ENCODE measurements at regions not wholly inside any gene's neighbourhood (a gene's known extent, or its start where the extent isn't known, plus 50 kb on each side); places are given as distances from the start of the nearest gene placed in this dataset.

DNA sequence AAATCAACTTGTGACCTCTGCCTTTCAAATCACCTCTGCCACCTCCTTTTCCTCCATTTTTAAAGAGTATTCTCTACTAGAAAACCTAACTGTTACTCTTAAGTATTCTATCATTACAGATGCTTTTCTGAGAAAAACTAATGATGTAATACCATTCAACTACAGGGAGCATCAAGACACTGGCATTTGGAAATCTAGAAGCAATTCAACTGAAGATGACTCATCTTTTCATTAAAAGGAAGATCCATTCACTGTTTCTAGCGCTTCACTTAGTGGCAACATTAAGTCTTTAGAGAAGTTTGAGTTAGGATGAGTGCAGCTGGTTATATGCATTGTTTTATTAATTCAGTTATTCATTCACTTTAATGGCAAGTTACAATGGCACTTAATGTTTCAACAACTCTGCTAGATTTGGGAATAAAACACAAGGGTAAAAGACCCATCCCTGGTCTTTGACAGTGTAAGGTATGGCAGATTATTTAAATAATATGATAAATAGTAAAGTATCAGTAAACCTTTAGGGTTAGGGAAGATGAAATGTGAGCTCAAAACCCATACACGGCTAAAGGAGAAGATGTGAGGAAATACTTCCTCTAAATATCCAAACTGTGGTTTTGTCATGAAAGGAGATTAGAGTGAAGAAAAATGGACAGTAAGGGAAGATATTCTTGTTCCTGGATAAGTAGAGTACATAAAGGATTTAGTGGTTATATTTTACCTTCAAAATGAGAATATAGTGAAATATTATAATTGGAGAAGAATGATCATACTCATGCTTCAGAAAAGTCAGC, 61.7 kb downstream of the KCNJ2 start:
- peaks cover 2% of the 10 kb centered on the region for H3K27me3 Mint-ChIP-seq (ENCODE audit: low read depth)
- DNase-seq = no peak
- H3K9me3 Mint-ChIP-seq = peaks cover 6% of the 10 kb centered on the region
- intact Hi-C loops (cut with micrococcal nuclease) = no loop called here
- H3K27ac Mint-ChIP-seq = no peak overlapping the region
- CTCF ChIA-PET = no interaction called here
- no peaks in the 10 kb centered on the region for H3K4me1 Mint-ChIP-seq (ENCODE audit: low read depth)
- no peaks in the 10 kb centered on the region for H3K36me3 Mint-ChIP-seq (ENCODE audit: low read depth)
- H3K4me3 Mint-ChIP-seq = no peak overlapping the region

DNA sequence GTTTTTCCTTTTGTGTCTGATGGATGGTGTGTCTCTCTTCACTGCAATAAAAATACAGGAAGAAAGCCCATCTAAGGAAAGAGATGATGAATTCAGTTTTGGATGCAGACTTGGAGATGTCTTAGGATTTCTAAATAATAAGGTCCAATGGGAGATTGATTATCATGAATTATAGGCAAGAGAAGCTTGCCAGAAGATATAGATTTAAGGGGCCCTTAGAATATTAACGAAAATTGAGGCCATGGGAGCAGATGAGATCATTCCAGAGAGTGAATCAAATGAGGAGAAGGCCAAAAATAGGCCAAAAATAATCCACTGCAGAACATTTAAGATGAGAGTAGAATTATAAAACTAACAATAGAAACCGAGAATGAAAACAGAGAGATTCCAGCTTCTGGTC, 63.1 kb downstream of the KCNJ2 start:
- Mint-ChIP-seq H3K4me3 (no peak overlapping the region), H3K36me3 (ENCODE audit: low read depth) (no peaks in the 10 kb centered on the region), H3K27ac (no peak overlapping the region), H3K9me3 (peaks cover 6% of the 10 kb centered on the region), H3K4me1 (ENCODE audit: low read depth) (no peaks in the 10 kb centered on the region), H3K27me3 (ENCODE audit: low read depth) (peaks cover 2% of the 10 kb centered on the region)
- no peak for DNase-seq
- intact Hi-C loops (cut with micrococcal nuclease) = no loop called here
- CTCF ChIA-PET = no interaction called here

DNA sequence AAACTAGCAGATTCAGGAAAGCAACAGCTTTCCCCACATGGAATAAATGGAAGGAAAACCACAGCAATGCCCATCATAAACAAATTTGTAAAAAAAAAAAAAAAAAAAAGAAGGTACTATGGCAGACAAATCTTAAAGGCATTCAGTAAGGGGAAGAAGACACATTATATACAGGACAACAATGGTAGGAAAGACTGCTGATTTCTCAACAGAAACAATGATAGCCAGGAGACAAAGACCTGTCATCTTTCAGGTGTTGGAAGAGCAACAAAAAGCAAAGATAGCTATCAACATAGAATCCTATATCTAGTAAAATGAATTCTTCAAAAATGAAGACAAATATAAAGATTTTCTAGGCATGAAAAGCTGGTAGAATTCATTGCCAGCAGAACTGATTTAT, 65.9 kb downstream of the KCNJ2 start:
- Mint-ChIP-seq H3K9me3 (peaks cover 6% of the 10 kb centered on the region), H3K4me1 (ENCODE audit: low read depth) (no peaks in the 10 kb centered on the region), H3K27me3 (ENCODE audit: low read depth) (peaks cover 2% of the 10 kb centered on the region), H3K4me3 (no peak overlapping the region), H3K36me3 (ENCODE audit: low read depth) (no peaks in the 10 kb centered on the region), H3K27ac (no peak overlapping the region)
- DNase-seq = no peak
- CTCF ChIA-PET = no interaction called here
- intact Hi-C loops (cut with micrococcal nuclease) = no loop called here

DNA sequence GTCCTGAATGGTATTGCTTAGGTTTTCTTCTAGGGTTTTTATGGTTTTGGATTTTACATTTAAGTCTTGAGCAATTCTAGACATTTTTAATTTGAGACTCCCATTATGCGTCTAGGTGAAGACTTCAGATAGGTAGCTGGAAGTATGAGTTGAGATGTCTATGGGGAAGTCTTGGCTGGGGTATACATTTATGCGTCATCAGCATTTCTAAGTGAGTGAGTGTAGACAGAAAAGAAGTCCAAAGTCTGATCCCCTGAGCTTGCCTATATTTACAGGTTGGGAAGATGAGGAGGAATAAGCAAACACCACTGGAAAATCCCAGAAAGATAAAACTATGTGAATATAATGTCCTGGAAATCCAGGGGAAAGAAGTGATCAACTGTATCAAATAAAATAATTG, 68.9 kb downstream of the KCNJ2 start:
- Mint-ChIP-seq H3K27ac (no peak overlapping the region), H3K9me3 (peaks cover 6% of the 10 kb centered on the region), H3K36me3 (ENCODE audit: low read depth) (no peaks in the 10 kb centered on the region), H3K27me3 (ENCODE audit: low read depth) (peaks cover 2% of the 10 kb centered on the region), H3K4me1 (ENCODE audit: low read depth) (no peaks in the 10 kb centered on the region), H3K4me3 (no peak overlapping the region)
- no peak for DNase-seq
- CTCF ChIA-PET = no interaction called here
- intact Hi-C loops (cut with micrococcal nuclease) = no loop called here

DNA sequence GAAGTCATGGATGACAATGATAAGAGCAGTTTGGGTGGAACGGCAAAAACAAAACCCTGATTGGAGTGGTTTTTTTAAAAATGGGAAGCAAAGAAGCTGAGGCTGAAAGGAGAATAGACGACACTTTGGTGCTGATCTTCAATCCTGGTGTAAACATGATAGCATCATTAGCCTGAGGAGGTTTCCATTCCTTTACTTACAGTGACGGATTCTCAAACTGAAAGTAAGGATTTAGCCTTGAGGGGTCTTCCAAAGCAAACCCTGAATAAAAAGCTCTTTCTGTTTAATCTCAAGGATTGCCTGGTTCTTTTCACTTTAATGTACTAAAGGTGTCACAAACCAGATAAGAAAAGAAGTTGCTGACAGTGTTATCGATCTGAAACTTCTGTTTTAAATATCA, 69.3 kb downstream of the KCNJ2 start:
- H3K9me3 Mint-ChIP-seq = peaks cover 6% of the 10 kb centered on the region
- H3K4me3 Mint-ChIP-seq = no peak overlapping the region
- peaks cover 2% of the 10 kb centered on the region for H3K27me3 Mint-ChIP-seq (ENCODE audit: low read depth)
- H3K36me3 Mint-ChIP-seq (ENCODE audit: low read depth) = no peaks in the 10 kb centered on the region
- H3K4me1 Mint-ChIP-seq (ENCODE audit: low read depth) = no peaks in the 10 kb centered on the region
- intact Hi-C loops (cut with micrococcal nuclease) = no loop called here
- CTCF ChIA-PET = no interaction called here
- no peak for DNase-seq
- H3K27ac Mint-ChIP-seq = no peak overlapping the region

DNA sequence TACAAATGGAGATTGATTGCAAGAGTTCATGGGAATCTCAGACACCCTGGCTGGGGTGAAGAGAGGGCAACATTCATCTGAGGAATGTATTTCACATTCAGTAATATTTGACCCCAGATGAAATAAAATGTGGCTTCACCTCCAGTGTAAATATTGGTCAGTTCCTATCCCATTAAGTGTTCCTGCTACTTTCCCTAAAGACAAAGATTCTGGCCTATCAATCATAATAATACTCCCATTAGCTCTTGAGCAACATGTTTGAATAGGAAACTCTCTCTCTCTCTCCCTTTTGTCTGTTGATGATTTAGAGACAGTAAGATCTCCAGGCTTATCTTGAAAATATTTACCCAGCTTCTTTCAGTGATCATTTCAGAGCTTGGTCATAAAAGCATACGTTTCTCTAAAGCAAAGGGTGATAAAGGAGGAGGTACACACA, 70.1 kb downstream of the KCNJ2 start:
- no peaks in the 10 kb centered on the region for H3K4me1 Mint-ChIP-seq (ENCODE audit: low read depth)
- intact Hi-C loops (cut with micrococcal nuclease) = no loop called here
- H3K27me3 Mint-ChIP-seq (ENCODE audit: low read depth) = peaks cover 2% of the 10 kb centered on the region
- no peak overlapping the region for H3K27ac Mint-ChIP-seq
- H3K4me3 Mint-ChIP-seq = no peak overlapping the region
- no peak for DNase-seq
- CTCF ChIA-PET = no interaction called here
- peaks cover 4% of the 10 kb centered on the region for H3K9me3 Mint-ChIP-seq
- no peaks in the 10 kb centered on the region for H3K36me3 Mint-ChIP-seq (ENCODE audit: low read depth)

DNA sequence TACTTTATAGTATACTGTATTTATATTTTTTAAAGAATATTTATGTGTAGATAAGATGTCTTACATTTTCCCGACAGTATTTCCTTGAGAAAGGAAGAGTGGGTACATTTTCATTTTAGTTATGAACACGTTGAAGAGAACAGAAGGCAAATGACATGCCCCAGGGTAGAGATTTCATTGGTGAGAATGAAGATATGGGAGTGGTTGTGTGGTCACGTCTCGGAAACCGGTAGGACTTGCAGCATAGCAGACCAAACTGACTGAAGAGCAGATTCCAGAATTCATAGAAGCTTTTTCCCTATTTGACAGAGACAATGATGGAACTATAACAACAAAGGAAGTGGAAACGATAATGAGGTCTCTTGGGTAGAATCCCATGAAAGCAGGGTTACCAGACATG, 71.7 kb downstream of the KCNJ2 start:
- CTCF ChIA-PET = no interaction called here
- Mint-ChIP-seq H3K4me3 (no peak overlapping the region), H3K9me3 (peaks cover 3% of the 10 kb centered on the region), H3K36me3 (ENCODE audit: low read depth) (no peaks in the 10 kb centered on the region), H3K4me1 (ENCODE audit: low read depth) (no peaks in the 10 kb centered on the region), H3K27ac (no peak overlapping the region), H3K27me3 (ENCODE audit: low read depth) (peaks cover 2% of the 10 kb centered on the region)
- DNase-seq = no peak
- intact Hi-C loops (cut with micrococcal nuclease) = no loop called here

DNA sequence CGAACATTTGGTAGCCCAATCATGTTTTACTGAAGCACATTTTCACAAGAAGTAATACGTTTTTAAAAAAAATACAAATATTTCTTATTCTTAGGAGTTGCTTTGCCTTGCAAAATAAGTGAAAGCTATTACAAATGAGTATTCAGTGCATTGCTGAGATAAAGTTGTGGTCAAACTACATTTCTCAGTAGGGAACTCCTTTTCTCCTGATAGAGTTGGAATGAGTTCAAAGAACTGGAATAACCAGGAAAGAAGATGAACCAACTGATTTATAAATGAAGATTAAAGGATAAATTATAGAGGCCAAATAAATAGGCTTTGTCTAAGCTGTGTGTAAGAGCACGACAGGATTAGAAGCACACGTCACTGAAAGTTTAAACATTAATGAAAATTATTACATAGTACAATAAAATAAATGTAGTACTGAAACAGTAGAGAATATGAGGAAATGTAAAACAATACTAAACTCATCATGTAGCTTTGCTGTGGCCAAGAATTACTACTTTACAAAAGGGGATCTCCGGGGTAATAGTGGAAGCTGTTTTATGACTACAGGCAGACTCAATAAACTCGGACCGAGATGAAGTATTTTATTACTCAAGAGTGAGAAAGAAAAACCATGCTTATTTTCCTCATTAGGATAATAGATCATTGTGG, 73.6 kb downstream of the KCNJ2 start:
- intact Hi-C loops (cut with micrococcal nuclease) = no loop called here
- Mint-ChIP-seq H3K9me3 (peaks cover 3% of the 10 kb centered on the region), H3K27ac (no peak overlapping the region), H3K27me3 (ENCODE audit: low read depth) (peaks cover 2% of the 10 kb centered on the region), H3K4me3 (no peak overlapping the region), H3K4me1 (ENCODE audit: low read depth) (no peaks in the 10 kb centered on the region), H3K36me3 (ENCODE audit: low read depth) (no peaks in the 10 kb centered on the region)
- DNase-seq = no peak
- CTCF ChIA-PET = no interaction called here

DNA sequence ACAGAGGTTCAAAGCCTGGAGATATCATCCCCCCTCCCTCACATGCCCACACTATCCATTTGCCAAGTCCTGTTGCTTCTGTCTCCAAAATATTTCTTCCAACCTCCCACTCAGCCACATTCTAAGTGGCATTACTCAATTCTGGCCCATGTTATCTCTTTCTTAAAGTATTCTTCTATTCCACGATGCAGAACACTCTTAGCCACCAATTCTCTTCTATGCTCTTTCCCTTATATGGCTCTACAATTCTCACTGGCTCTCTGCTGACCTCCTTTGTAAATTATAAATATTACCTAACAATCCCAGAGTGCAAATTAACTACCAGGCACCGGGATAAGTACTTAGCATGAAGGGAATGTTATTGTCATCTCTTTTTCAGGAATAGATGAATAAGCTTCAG, 82.4 kb downstream of the KCNJ2 start:
- DNase-seq = no peak
- CTCF ChIA-PET = no interaction called here
- H3K27ac Mint-ChIP-seq = no peak overlapping the region
- intact Hi-C loops (cut with micrococcal nuclease) = no loop called here
- no peak overlapping the region for H3K4me3 Mint-ChIP-seq
- H3K27me3 Mint-ChIP-seq (ENCODE audit: low read depth) = no peaks in the 10 kb centered on the region
- H3K36me3 Mint-ChIP-seq (ENCODE audit: low read depth) = no peaks in the 10 kb centered on the region
- no peaks in the 10 kb centered on the region for H3K4me1 Mint-ChIP-seq (ENCODE audit: low read depth)
- no peaks in the 10 kb centered on the region for H3K9me3 Mint-ChIP-seq

DNA sequence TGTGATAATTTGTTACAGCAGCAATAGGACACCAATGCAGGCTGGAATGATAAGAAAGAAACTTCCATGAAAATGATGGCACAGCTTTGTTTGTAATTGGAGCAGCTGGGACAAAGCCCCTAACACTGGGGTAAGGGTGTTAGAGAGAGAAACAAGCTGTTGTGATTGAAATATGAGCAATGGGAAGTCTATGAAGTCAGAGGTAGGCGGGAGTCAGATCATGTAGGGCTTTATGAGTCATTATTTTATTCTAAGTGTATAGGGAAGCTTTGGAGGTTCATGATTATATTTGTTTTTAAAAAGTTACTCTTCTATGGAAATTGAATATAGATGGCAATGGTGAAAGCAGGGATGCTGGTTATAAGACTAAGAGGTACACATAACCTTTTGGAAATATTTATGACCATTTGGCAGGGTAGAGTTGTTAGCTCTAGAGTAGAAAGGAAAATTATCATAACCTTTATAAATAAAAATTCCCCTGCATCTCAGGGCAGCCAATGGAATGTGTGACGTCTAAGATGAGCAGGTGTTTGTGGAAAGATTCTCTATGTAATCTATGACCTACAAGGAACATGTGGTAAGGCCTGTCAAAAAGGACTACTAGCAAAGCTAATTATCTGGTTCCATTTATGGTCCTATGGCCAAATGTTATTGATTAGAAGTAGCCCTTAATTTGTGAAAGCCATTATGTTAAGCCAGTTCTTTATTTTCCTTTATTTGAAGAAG, 85.6 kb downstream of the KCNJ2 start:
- Mint-ChIP-seq H3K9me3 (no peaks in the 10 kb centered on the region), H3K36me3 (ENCODE audit: low read depth) (no peaks in the 10 kb centered on the region), H3K27me3 (ENCODE audit: low read depth) (no peaks in the 10 kb centered on the region), H3K4me1 (ENCODE audit: low read depth) (no peaks in the 10 kb centered on the region), H3K27ac (no peak overlapping the region), H3K4me3 (no peak overlapping the region)
- intact Hi-C loops (cut with micrococcal nuclease) = no loop called here
- CTCF ChIA-PET = no interaction called here
- DNase-seq = no peak

DNA sequence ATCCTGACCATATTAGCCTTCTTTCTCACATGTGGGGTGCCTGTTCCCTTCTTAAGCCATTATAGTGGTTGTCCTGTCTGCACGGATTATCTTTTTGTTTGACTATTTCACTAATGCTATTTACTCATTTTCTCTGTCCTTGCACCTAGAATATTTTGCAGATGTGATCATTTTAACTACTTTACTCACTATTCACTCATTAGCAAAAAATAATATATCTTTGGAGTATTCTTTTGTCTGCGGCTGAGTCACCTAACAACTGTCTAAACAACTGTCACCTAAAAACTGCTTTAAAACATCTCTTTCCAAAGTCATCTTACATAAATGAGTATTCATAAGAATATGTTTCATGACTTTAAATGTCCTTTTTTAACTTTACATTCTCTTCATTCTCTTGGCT, 87.4 kb downstream of the KCNJ2 start:
- Mint-ChIP-seq H3K27ac (no peak overlapping the region), H3K9me3 (peaks cover 3% of the 10 kb centered on the region), H3K4me3 (no peak overlapping the region), H3K36me3 (ENCODE audit: low read depth) (no peaks in the 10 kb centered on the region), H3K27me3 (ENCODE audit: low read depth) (no peaks in the 10 kb centered on the region), H3K4me1 (ENCODE audit: low read depth) (no peaks in the 10 kb centered on the region)
- intact Hi-C loops (cut with micrococcal nuclease) = no loop called here
- no peak for DNase-seq
- CTCF ChIA-PET = interaction anchor here (0.5 kb wide), 1 partner anchor 11 kb away, joined by 5 read pairs; no protein-coding TSS in a partner anchor

DNA sequence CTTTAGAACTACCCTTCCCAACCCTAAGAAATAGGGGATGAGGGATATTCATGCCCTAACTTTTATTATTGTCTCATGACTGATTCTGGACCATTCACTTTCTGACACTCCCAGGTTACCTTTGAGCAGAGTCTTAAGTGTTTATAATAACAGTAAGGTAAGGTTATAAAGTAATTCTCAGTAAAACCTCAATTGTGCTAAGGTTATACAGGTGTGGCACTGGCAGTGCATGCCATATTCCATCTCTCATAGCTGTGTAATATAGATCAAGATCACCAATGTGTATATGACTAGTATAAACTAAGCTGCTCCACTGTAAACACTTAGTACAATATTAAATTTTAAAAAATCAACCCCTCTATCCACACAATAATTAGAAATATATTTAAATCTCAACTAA, 89.1 kb downstream of the KCNJ2 start:
- Mint-ChIP-seq H3K27ac (no peak overlapping the region), H3K36me3 (ENCODE audit: low read depth) (no peaks in the 10 kb centered on the region), H3K9me3 (peaks cover 3% of the 10 kb centered on the region), H3K27me3 (ENCODE audit: low read depth) (no peaks in the 10 kb centered on the region), H3K4me1 (ENCODE audit: low read depth) (no peaks in the 10 kb centered on the region), H3K4me3 (no peak overlapping the region)
- DNase-seq = no peak
- CTCF ChIA-PET = no interaction called here
- intact Hi-C loops (cut with micrococcal nuclease) = no loop called here

DNA sequence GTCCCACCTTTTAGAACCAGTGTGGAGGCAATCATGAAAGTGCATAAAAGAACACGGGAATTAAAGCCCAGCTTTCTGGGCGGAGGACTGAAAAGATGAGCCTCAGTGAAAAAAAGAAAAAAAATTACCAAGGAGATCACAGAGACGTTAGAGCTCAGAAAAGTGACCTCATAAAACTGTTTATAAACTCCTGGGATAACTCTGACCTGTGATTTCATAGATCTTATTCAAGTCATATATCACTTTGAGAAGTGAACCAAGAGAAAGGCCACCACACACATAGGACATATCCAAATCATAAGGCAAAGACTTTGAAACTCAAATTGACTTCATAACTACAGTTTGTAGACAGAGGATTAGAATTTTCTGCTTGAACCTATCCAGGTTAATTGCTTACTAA, 90.1 kb downstream of the KCNJ2 start:
- intact Hi-C loops (cut with micrococcal nuclease) = no loop called here
- Mint-ChIP-seq H3K4me1 (ENCODE audit: low read depth) (no peaks in the 10 kb centered on the region), H3K4me3 (no peak overlapping the region), H3K27me3 (ENCODE audit: low read depth) (peaks cover 1% of the 10 kb centered on the region), H3K36me3 (ENCODE audit: low read depth) (no peaks in the 10 kb centered on the region), H3K27ac (no peak overlapping the region), H3K9me3 (peaks cover 3% of the 10 kb centered on the region)
- no peak for DNase-seq
- CTCF ChIA-PET = no interaction called here

Measured in activated naive CD4-positive, alpha-beta T cell treated with anti-CD3 and anti-CD28 coated beads for 36 hours (primary cell).